ENCODE measurements at regions not wholly inside any gene's neighbourhood (a gene's known extent, or its start where the extent isn't known, plus 50 kb on each side); places are given as distances from the start of the nearest gene placed in this dataset.

- TF ChIP-seq HMGXB4 (CRISPR knock-in tag; IDR thresholded peaks at IDR 0.05; ENCODE audit: borderline replicate concordance) (no peak), ZFP36 (IDR thresholded peaks at IDR 0.05; ENCODE audit: borderline replicate concordance, partially characterized antibody) (no peak), ZSCAN20 (CRISPR knock-in tag; IDR thresholded peaks at IDR 0.05) (no peak), EHF (CRISPR knock-in tag; IDR thresholded peaks at IDR 0.05) (no peak), USF2 (IDR thresholded peaks at IDR 0.05) (no peak), TP53 (CRISPR knock-in tag; IDR thresholded peaks at IDR 0.05) (no peak), FOXS1 (CRISPR knock-in tag; IDR thresholded peaks at IDR 0.05) (no peak), EP300 (IDR thresholded peaks at IDR 0.05) (no peak), EHMT2 (IDR thresholded peaks at IDR 0.05; ENCODE audit: low read depth) (no peak), SMC3 (IDR thresholded peaks at IDR 0.05) (no peak), CBX8 (IDR thresholded peaks at IDR 0.05) (no peak), PBX3 (IDR thresholded peaks at IDR 0.05) (no peak), ZNF302 (CRISPR knock-in tag; IDR thresholded peaks at IDR 0.05) (no peak), CTCF (IDR thresholded peaks at IDR 0.05) (no peak), BHLHE40 (IDR thresholded peaks at IDR 0.05; ENCODE audit: low read depth, low read length) (no peak), SREBF2 (IDR thresholded peaks at IDR 0.05) (no peak), FOSL2 (IDR thresholded peaks at IDR 0.05) (no peak), FOSL2 (CRISPR knock-in tag; IDR thresholded peaks at IDR 0.05) (no peak), KDM1A (IDR thresholded peaks at IDR 0.05; ENCODE audit: low read depth) (no peak), HDAC2 (IDR thresholded peaks at IDR 0.05) (no peak)
- no peak for ATAC-seq
- WGBS (ENCODE audit: missing lambda C conversion rate): 50% methylated on average over 4 of the region's 4 CpGs
- Histone ChIP-seq H3K4me3 (no peak overlapping the region), H3K27ac (peak overlapping the region in 1 of 2 experiments; percentile 63; a peak in 3 of 6 replicates), H3K4me1 (peaks cover 46% of the 10 kb centered on the region), H3K4me2 (peak overlapping the region; percentile 50), H3K9me3 (no peaks in the 10 kb centered on the region)
- DNase-seq (ENCODE audit: low read depth in 1 of 2, low spot score in 1 of 2): no peak
- POLR2A ChIA-PET: no interaction called here
- FAIRE-seq: no peak
- CTCF ChIA-PET: interaction anchor here (0.7 kb wide), 1 partner anchor 31 kb away, joined by 3 read pairs; no protein-coding TSS in a partner anchor
Measured at GRCh38 chr12:19021240-19021639, 108.3 kb upstream of the PLEKHA5 start.

GRCh38 chr12:19021646-19022045, 107.9 kb upstream of the PLEKHA5 start:
- WGBS (ENCODE audit: missing lambda C conversion rate): 2% methylated on average over 1 of the region's 1 CpG
- ChIA-PET POLR2A (no interaction called here), CTCF (interaction anchor here (0.7 to 0.9 kb wide), 2 partner anchors 32 to 138 kb away, joined by 3 read pairs; no protein-coding TSS in a partner anchor)
- peak in 1 of 2 experiments; percentile 55 for DNase-seq (ENCODE audit: low read depth in 1 of 2, low spot score in 1 of 2)
- Histone ChIP-seq H3K4me2 (peak overlapping the region; percentile 50), H3K4me1 (peaks cover 50% of the 10 kb centered on the region), H3K27ac (peak overlapping the region in 1 of 2 experiments; percentile 63; a peak in 3 of 6 replicates), H3K9me3 (no peaks in the 10 kb centered on the region), H3K4me3 (no peak overlapping the region)
- FAIRE-seq: peak; percentile 59
- TF ChIP-seq BHLHE40 (IDR thresholded peaks at IDR 0.05; ENCODE audit: low read depth, low read length): no peak
- TF ChIP-seq RNF2 (IDR thresholded peaks at IDR 0.05; ENCODE audit: borderline replicate concordance, low read depth): no peak
- no peak for TF ChIP-seq NFE2L2 (conservative IDR thresholded peaks at IDR 0.05; ENCODE audit: low read length)
- TF ChIP-seq POLR2AphosphoS2 (conservative IDR thresholded peaks at IDR 0.05; ENCODE audit: low read length): no peak
- TF ChIP-seq ZC3H11A (IDR thresholded peaks at IDR 0.05): no peak
- TF ChIP-seq ESRRA (IDR thresholded peaks at IDR 0.05; ENCODE audit: borderline replicate concordance, low read length): no peak
- TF ChIP-seq POLR2A (IDR thresholded peaks at IDR 0.05; ENCODE audit: low read length): no peak
- no peak for TF ChIP-seq BCL3 (IDR thresholded peaks at IDR 0.05)
- TF ChIP-seq ZFP36 (IDR thresholded peaks at IDR 0.05; ENCODE audit: borderline replicate concordance, partially characterized antibody): no peak
- no peak for TF ChIP-seq HDAC2 (IDR thresholded peaks at IDR 0.05)
- no peak for TF ChIP-seq CHD4 (IDR thresholded peaks at IDR 0.05; ENCODE audit: borderline replicate concordance)
- TF ChIP-seq EP300 (IDR thresholded peaks at IDR 0.05): no peak
- ATAC-seq: peak in 1 of 2 experiments; percentile 60; a peak in 3 of 6 replicates

All from A549 (cell line).